Smooth muscle cell (in vitro differentiated cells): ENCODE measurements at regions not wholly inside any gene's neighbourhood (a gene's known extent, or its start where the extent isn't known, plus 50 kb on each side); places are given as distances from the start of the nearest gene placed in this dataset.

ENCODE experiments used
- DNase-seq: peaks from one replicate; lab custom pipeline; 2025; ENCODE audit not compliant: unreplicated experiment; lab: John Stamatoyannopoulos, UW
- H2AFZ ChIP-seq: fragments of 200-600 bp; sonication (generic); 2 replicates; pipeline ENCODE4 v1.6.0; 2016; ENCODE audit warnings: antibody characterized with exemption, low read depth, mild to moderate bottlenecking
- H3F3A ChIP-seq: fragments of 200-600 bp; sonication (generic); 2 replicates; pipeline ENCODE4 v1.6.0; 2017; ENCODE audit warnings: antibody characterized with exemption, low read depth
- H3K27ac ChIP-seq: fragments of 200-600 bp; sonication (generic); 2 replicates; pipeline ENCODE4 v1.5.1; 2016; ENCODE audit warnings: low read depth, mild to moderate bottlenecking
- H3K27me3 ChIP-seq: fragments of 200-600 bp; sonication (generic); 2 replicates; pipeline ENCODE4 v1.6.1; 2016; ENCODE audit warnings: low read depth, mild to moderate bottlenecking
- H3K36me3 ChIP-seq: fragments of 200-600 bp; sonication (generic); 2 replicates; pipeline ENCODE4 v1.5.1; 2016; ENCODE audit warnings: low read depth
- H3K4me1 ChIP-seq: fragments of 200-600 bp; sonication (generic); 2 replicates; pipeline ENCODE4 v1.5.1; 2016; ENCODE audit warnings: low read depth
- H3K4me2 ChIP-seq: fragments of 200-600 bp; sonication (generic); 2 replicates; pipeline ENCODE4 v1.6.0; 2016; ENCODE audit warnings: mild to moderate bottlenecking
- H3K4me3 ChIP-seq: fragments of 200-600 bp; sonication (generic); 2 replicates; pipeline ENCODE4 v1.5.1; 2016; ENCODE audit warnings: mild to moderate bottlenecking
- H3K79me2 ChIP-seq: fragments of 200-600 bp; sonication (generic); 2 replicates; pipeline ENCODE4 v1.6.0; 2016; ENCODE audit warnings: low read depth, mild to moderate bottlenecking
- H3K9ac ChIP-seq: fragments of 200-600 bp; sonication (generic); 2 replicates; pipeline ENCODE4 v1.6.0; 2016; ENCODE audit warnings: low read depth
- H3K9me3 ChIP-seq: fragments of 200-600 bp; sonication (generic); replicated peaks from 2 replicates; pipeline ENCODE4 v1.5.1; 2016; ENCODE audit warnings: low read depth
- H4K20me1 ChIP-seq: fragments of 200-600 bp; sonication (generic); 2 replicates; pipeline ENCODE4 v1.6.0; 2016; ENCODE audit warnings: low read depth
- WGBS: methylation state at CpG from one replicate; pipeline ENCODE4 v1.1.7; 2016; ENCODE audit warnings: low lambda C conversion rate; 5-methylcytosine and 5-hydroxymethylcytosine counted together
- TF ChIP-seq, protein P1 (sequence below): fragments of 200-600 bp; sonication (generic); IDR thresholded peaks from 2 replicates; pipeline ENCODE4 v1.5.1; 2017; ENCODE audit warnings: borderline replicate concordance, mild to moderate bottlenecking, antibody characterized with exemption; ENCODE audit not compliant: insufficient read depth, poor library complexity, severe bottlenecking

DNA sequence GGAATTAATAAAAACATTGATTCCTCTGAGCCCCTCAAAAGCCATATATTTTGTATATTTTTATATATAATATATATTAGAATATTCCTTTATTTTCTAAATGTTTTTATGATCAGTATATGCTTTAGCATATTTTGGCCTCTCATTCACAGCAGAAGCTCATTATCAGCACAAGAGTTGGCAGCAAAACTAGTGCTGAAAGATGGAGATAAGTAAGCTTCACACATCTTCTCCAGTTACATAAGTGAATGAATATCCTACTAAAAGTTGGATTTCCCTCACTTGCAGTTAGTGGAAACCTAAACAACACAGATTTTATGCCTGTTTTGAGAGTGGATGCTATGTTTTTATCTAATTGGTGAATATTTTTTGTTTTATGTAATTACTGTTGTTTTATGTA, 1303.8 kb upstream of the ADGRB3 start:
- no peaks in the 10 kb centered on the region for H4K20me1 ChIP-seq
- H3K27ac ChIP-seq = no peak overlapping the region
- no peak overlapping the region for H3K9ac ChIP-seq
- H3K79me2 ChIP-seq = no peaks in the 10 kb centered on the region
- H3K4me2 ChIP-seq = no peak overlapping the region
- TF ChIP-seq, protein P1, sequence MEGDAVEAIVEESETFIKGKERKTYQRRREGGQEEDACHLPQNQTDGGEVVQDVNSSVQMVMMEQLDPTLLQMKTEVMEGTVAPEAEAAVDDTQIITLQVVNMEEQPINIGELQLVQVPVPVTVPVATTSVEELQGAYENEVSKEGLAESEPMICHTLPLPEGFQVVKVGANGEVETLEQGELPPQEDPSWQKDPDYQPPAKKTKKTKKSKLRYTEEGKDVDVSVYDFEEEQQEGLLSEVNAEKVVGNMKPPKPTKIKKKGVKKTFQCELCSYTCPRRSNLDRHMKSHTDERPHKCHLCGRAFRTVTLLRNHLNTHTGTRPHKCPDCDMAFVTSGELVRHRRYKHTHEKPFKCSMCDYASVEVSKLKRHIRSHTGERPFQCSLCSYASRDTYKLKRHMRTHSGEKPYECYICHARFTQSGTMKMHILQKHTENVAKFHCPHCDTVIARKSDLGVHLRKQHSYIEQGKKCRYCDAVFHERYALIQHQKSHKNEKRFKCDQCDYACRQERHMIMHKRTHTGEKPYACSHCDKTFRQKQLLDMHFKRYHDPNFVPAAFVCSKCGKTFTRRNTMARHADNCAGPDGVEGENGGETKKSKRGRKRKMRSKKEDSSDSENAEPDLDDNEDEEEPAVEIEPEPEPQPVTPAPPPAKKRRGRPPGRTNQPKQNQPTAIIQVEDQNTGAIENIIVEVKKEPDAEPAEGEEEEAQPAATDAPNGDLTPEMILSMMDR = no peak
- no peaks in the 10 kb centered on the region for H3K9me3 ChIP-seq
- no peak overlapping the region for H3K4me3 ChIP-seq
- DNase-seq = no peak
- H3K4me1 ChIP-seq = no peaks in the 10 kb centered on the region
- no peak overlapping the region for H2AFZ ChIP-seq
- no peaks in the 10 kb centered on the region for H3K27me3 ChIP-seq
- H3F3A ChIP-seq = no peaks in the 10 kb centered on the region
- no peaks in the 10 kb centered on the region for H3K36me3 ChIP-seq

DNA sequence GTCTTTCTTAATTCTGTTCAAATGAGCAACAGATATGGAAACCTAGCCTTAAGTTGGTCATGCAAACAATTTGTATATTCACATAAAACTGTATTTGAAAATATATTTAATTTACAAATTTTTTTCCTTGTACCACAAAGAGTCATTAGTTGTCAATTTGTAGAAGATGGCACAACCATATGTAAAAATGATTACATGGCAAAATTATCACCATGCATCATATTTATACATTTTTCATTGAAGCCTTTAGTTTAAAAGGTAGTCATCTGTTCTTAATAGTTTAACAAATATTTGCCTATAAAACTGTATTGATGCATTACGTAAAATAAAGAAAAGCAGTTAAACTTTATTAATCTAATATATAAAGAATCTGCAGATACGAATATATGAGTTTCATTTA, 1306.8 kb upstream of the ADGRB3 start:
- no peaks in the 10 kb centered on the region for H3K4me1 ChIP-seq
- H3K4me3 ChIP-seq = no peak overlapping the region
- H4K20me1 ChIP-seq = no peaks in the 10 kb centered on the region
- TF ChIP-seq, protein P1 = no peak
- H2AFZ ChIP-seq = no peak overlapping the region
- H3K36me3 ChIP-seq = no peaks in the 10 kb centered on the region
- no peaks in the 10 kb centered on the region for H3K79me2 ChIP-seq
- DNase-seq = no peak
- H3F3A ChIP-seq = no peaks in the 10 kb centered on the region
- no peak overlapping the region for H3K27ac ChIP-seq
- no peaks in the 10 kb centered on the region for H3K27me3 ChIP-seq
- WGBS = 89% methylated on average over 2 of the region's 2 CpGs
- H3K9ac ChIP-seq = no peak overlapping the region
- H3K9me3 ChIP-seq = no peaks in the 10 kb centered on the region
- H3K4me2 ChIP-seq = no peak overlapping the region

DNA sequence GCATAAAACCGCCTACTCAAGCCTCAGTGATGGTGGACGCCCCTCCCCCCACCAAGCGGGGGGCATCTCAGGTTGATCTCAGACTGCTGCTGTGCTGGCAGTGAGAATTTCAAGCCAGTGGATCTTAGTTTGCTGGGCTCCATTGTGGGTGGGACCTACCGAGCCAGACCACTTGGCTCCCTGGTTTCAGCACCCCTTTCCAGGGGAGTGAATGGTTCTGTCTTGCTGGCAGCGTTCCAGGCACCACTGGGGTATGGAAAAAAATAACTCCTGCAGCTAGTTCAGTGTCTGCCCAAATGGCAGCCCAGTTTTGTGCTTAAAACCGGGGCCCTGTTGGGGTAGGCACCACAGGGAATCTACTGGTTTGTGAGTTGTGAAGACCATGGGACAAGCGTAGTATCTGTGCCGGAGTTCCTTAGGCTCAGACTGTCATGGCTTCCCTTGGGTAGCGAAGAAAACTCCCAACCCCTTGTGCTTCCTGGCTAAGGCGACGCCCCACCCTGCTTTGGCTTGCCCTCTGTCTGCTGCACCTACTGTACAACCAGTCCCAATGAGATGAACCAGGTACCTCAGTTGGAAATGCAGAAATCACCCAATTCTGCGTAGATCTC, 1334.5 kb upstream of the ADGRB3 start:
- DNase-seq = no peak
- H3K27ac ChIP-seq = no peak overlapping the region
- WGBS = 90% methylated on average over 12 of the region's 12 CpGs
- H3K27me3 ChIP-seq = no peaks in the 10 kb centered on the region
- no peaks in the 10 kb centered on the region for H4K20me1 ChIP-seq
- H3F3A ChIP-seq = no peaks in the 10 kb centered on the region
- H3K9me3 ChIP-seq = no peaks in the 10 kb centered on the region
- TF ChIP-seq, protein P1 = no peak
- H3K79me2 ChIP-seq = no peaks in the 10 kb centered on the region
- H2AFZ ChIP-seq = no peak overlapping the region
- no peaks in the 10 kb centered on the region for H3K36me3 ChIP-seq
- no peak overlapping the region for H3K4me3 ChIP-seq
- H3K4me2 ChIP-seq = no peak overlapping the region
- H3K9ac ChIP-seq = no peak overlapping the region
- H3K4me1 ChIP-seq = no peaks in the 10 kb centered on the region

DNA sequence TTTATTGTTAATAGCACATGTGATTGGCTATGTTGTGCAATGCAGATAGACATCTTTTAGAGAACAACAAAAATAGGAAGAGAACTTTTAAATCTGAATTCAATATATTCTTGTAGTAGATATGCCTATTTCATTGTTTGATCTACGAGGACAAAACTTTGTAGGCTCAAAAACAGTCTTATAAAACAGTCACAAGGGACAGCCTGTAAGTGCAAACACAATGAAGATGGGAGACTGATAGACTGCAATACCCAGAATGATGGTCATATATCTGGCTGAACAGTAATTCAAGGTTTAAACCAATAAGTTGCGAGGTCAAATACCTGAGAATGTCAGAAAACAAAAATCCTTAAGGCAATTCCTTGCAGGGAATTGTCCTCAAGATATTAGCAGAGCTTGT, 1342.9 kb upstream of the ADGRB3 start:
- 85% methylated on average over 2 of the region's 2 CpGs for WGBS
- TF ChIP-seq, protein P1 = no peak
- H3K4me1 ChIP-seq = no peaks in the 10 kb centered on the region
- no peak for DNase-seq
- no peaks in the 10 kb centered on the region for H3F3A ChIP-seq
- H2AFZ ChIP-seq = no peak overlapping the region
- H4K20me1 ChIP-seq = no peaks in the 10 kb centered on the region
- H3K9me3 ChIP-seq = no peaks in the 10 kb centered on the region
- no peak overlapping the region for H3K4me3 ChIP-seq
- no peaks in the 10 kb centered on the region for H3K36me3 ChIP-seq
- H3K27me3 ChIP-seq = no peaks in the 10 kb centered on the region
- no peak overlapping the region for H3K9ac ChIP-seq
- H3K27ac ChIP-seq = no peak overlapping the region
- no peaks in the 10 kb centered on the region for H3K79me2 ChIP-seq
- no peak overlapping the region for H3K4me2 ChIP-seq
